Osteocyte (in vitro differentiated cells): ENCODE measurements at regions not wholly inside any gene's neighbourhood (a gene's known extent, or its start where the extent isn't known, plus 50 kb on each side); places are given as distances from the start of the nearest gene placed in this dataset.

ENCODE experiments used
- DNase-seq: peaks from one replicate; pipeline ENCODE4 v3.0.0; 2021; ENCODE audit warnings: mixed read lengths; ENCODE audit not compliant: unreplicated experiment; ENCODE audit errors: extremely low spot score
- H3K27ac Mint-ChIP-seq: one replicate; pipeline ENCODE4 v1.8.0; 2021; ENCODE audit warnings: mild to moderate bottlenecking, mixed read lengths; ENCODE audit not compliant: unreplicated experiment
- H3K27me3 Mint-ChIP-seq: one replicate; pipeline ENCODE4 v1.8.0; 2021; ENCODE audit warnings: mixed read lengths; ENCODE audit not compliant: unreplicated experiment
- H3K36me3 Mint-ChIP-seq: one replicate; pipeline ENCODE4 v1.8.0; 2021; ENCODE audit warnings: mixed read lengths; ENCODE audit not compliant: unreplicated experiment
- H3K4me1 Mint-ChIP-seq: one replicate; pipeline ENCODE4 v1.8.0; 2021; ENCODE audit warnings: mixed read lengths; ENCODE audit not compliant: unreplicated experiment
- H3K4me3 Mint-ChIP-seq: one replicate; pipeline ENCODE4 v1.8.0; 2021; ENCODE audit warnings: mild to moderate bottlenecking, moderate library complexity, mixed read lengths; ENCODE audit not compliant: unreplicated experiment
- H3K9me3 Mint-ChIP-seq: one replicate; pipeline ENCODE4 v1.8.0; 2021; ENCODE audit warnings: mixed read lengths; ENCODE audit not compliant: unreplicated experiment
- TF ChIP-seq, protein P1 (sequence below): fragments of 200-600 bp; sonication (generic); IDR thresholded peaks from 2 replicates; pipeline ENCODE4 v1.5.0; 2021; ENCODE audit warnings: antibody characterized with exemption, mild to moderate bottlenecking, moderate library complexity

DNA sequence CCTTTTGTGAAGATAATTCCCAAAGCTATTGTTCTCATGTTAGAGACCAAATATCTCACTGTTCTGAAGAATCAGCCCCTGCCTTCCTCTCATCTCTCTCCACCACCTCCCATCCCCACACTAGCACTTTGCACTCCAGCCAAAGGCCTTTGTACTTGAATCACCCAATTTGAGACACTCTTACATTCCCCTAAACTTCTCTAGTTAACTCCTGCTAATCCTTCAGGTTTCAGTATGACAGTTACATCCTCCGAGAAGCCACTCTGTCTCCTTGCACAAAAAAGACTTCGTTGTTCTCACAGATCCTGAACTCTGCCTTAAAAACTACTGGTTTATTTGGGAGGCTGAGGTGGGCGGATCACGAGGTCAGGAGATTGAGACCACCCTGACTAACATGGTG lies 227.5 kb downstream of the PIK3R1 start:
- no peak overlapping the region for H3K4me3 Mint-ChIP-seq
- no peak overlapping the region for H3K27ac Mint-ChIP-seq
- peaks cover 12% of the 10 kb centered on the region for H3K4me1 Mint-ChIP-seq
- H3K36me3 Mint-ChIP-seq: no peaks in the 10 kb centered on the region
- DNase-seq: no peak
- TF ChIP-seq, protein P1, sequence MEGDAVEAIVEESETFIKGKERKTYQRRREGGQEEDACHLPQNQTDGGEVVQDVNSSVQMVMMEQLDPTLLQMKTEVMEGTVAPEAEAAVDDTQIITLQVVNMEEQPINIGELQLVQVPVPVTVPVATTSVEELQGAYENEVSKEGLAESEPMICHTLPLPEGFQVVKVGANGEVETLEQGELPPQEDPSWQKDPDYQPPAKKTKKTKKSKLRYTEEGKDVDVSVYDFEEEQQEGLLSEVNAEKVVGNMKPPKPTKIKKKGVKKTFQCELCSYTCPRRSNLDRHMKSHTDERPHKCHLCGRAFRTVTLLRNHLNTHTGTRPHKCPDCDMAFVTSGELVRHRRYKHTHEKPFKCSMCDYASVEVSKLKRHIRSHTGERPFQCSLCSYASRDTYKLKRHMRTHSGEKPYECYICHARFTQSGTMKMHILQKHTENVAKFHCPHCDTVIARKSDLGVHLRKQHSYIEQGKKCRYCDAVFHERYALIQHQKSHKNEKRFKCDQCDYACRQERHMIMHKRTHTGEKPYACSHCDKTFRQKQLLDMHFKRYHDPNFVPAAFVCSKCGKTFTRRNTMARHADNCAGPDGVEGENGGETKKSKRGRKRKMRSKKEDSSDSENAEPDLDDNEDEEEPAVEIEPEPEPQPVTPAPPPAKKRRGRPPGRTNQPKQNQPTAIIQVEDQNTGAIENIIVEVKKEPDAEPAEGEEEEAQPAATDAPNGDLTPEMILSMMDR: no peak
- H3K9me3 Mint-ChIP-seq: no peaks in the 10 kb centered on the region
- H3K27me3 Mint-ChIP-seq: no peaks in the 10 kb centered on the region

DNA sequence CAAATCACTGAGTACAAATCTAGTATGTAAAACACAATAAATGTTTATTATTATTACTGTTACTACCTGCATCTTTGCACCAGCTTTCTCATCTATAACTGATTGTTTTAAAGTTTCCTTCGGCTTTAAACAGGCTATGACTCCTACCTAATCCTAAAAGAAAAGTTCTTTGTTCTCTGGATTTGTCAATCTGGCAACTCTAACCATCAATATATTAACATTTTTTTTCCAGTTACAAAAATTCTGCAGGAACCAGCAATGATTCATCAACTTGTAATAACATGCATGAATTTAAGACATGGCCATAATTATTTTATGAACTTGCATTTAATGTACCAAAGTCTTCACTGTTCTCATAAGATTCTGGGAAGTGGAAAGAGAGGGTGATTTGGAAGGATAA lies 228.5 kb downstream of the PIK3R1 start:
- no peaks in the 10 kb centered on the region for H3K36me3 Mint-ChIP-seq
- no peak overlapping the region for H3K27ac Mint-ChIP-seq
- DNase-seq: no peak

DNA sequence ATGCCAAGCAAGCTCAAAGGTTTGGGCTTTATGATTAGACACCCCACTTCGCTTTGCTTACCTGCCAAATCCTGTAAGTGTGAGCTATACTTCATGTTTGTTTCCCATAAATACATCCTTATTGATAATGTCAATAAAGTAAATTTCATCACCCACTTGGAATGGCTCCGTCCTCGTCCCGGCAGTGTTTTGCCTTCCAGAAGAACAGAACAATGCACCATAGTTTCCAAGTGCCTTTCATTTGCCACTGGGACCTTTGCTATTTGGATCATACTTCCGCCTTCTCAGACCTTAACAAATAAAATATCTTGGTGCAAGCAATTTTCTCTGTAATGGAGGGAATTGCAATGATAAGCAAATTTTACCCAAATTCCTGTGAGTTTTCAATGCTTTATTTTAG lies 229.3 kb downstream of the PIK3R1 start:
- no peaks in the 10 kb centered on the region for H3K36me3 Mint-ChIP-seq
- H3K9me3 Mint-ChIP-seq: no peaks in the 10 kb centered on the region
- TF ChIP-seq, protein P1: no peak
- no peaks in the 10 kb centered on the region for H3K27me3 Mint-ChIP-seq
- H3K4me1 Mint-ChIP-seq: peaks cover 10% of the 10 kb centered on the region
- no peak overlapping the region for H3K27ac Mint-ChIP-seq
- no peak overlapping the region for H3K4me3 Mint-ChIP-seq
- no peak for DNase-seq

More for the DNA sequence above, 228.5 kb downstream of the PIK3R1 start:
- Mint-ChIP-seq H3K4me1 (peaks cover 11% of the 10 kb centered on the region), H3K9me3 (no peaks in the 10 kb centered on the region), H3K27me3 (no peaks in the 10 kb centered on the region), H3K4me3 (no peak overlapping the region)
- TF ChIP-seq, protein P1: no peak

DNA sequence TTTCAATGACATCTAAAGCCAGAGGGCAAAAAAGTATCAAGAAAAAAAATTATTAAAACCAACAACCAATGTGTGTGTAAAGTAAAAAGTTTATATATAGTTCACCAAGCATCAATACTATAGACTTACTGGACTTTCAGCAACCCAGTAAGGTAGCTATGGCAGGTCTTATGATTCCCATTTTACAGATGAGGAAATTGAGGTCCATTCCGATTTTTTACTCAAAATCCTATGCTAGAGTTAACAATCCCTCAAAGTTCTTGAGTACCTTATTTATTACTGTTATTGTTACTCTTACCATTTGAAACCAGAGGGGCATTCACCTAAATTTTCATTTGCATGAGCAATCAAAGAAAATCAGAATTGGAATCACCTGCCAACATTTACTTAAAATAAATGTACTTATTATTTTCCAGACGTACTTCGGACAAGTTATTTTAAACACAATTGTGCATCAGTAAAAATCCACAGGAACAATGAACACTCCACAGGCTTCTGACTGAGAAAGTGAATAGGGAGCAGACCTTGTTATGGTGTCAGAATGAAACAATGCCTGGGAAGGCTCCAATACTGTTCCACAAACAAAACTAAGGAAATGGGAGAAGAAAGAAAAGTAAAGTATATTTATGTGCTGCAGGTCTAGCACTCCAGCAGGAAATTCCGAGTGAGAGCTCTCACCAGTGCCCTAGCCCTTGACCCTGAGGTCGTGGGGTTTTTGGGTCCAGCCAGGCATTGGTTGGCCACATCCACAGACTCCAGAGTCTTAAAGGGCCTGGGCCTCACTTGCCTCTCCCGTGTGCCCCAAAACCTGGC lies 229.9 kb downstream of the PIK3R1 start:
- Mint-ChIP-seq H3K27ac (no peak overlapping the region), H3K4me1 (peaks cover 13% of the 10 kb centered on the region), H3K4me3 (no peak overlapping the region), H3K9me3 (no peaks in the 10 kb centered on the region), H3K27me3 (no peaks in the 10 kb centered on the region), H3K36me3 (no peaks in the 10 kb centered on the region)
- TF ChIP-seq, protein P1: no peak
- DNase-seq: no peak

DNA sequence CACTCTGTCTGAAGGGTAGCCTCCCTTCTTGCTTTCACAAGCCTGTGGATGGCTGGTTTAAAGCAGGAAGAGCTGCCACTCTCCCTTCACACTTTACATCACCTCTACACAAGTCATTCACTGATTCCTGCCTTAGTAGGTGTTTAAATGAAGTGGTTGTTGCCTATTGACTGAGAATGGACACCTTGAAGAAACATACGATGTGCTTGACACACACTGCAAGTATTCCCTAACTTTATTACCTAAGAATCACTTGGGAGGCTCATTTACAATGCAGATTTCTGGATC lies 230.5 kb downstream of the PIK3R1 start:
- DNase-seq: no peak
- H3K4me3 Mint-ChIP-seq: no peak overlapping the region
- H3K27ac Mint-ChIP-seq: no peak overlapping the region
- no peaks in the 10 kb centered on the region for H3K27me3 Mint-ChIP-seq
- TF ChIP-seq, protein P1: no peak
- peaks cover 10% of the 10 kb centered on the region for H3K4me1 Mint-ChIP-seq
- H3K9me3 Mint-ChIP-seq: no peaks in the 10 kb centered on the region
- H3K36me3 Mint-ChIP-seq: no peaks in the 10 kb centered on the region
